ENCODE measurements at regions not wholly inside any gene's neighbourhood (a gene's known extent, or its start where the extent isn't known, plus 50 kb on each side); places are given as distances from the start of the nearest gene placed in this dataset.

DNA sequence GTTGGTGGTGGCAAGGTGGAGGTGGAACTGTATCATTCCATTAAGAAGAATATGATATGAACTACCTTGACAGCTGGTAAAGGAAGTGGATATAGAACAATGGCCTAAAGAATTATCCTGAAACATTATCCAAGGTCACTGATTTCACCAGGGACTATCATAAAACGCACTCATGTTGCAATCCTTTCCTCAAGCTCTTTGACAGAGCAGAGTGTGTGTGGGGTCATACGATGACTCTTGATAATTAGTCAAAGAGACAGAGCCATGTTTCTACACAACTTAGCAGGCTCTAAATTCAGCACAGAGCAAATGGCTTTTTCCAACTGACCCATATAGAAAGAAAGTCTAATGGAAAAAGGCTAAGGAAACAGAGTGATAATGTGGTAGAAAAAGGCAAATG, 126.4 kb upstream of the ANKFN1 start:
- intact Hi-C loops (cut with DNase I; ENCODE audit: low total_unique reads), result loop anchor here (10.0 kb wide), 1 partner anchor 48 kb away; no protein-coding TSS in a partner anchor
- 17 to 59% (median 39%) methylated on average over 2 of the region's 2 CpGs for WGBS, 5 donors
- TF ChIP-seq POLR2AphosphoS5 (IDR thresholded peaks at IDR 0.05) (no peak), POLR2A (IDR thresholded peaks at IDR 0.05) (no peak)
- TF ChIP-seq, protein P1, sequence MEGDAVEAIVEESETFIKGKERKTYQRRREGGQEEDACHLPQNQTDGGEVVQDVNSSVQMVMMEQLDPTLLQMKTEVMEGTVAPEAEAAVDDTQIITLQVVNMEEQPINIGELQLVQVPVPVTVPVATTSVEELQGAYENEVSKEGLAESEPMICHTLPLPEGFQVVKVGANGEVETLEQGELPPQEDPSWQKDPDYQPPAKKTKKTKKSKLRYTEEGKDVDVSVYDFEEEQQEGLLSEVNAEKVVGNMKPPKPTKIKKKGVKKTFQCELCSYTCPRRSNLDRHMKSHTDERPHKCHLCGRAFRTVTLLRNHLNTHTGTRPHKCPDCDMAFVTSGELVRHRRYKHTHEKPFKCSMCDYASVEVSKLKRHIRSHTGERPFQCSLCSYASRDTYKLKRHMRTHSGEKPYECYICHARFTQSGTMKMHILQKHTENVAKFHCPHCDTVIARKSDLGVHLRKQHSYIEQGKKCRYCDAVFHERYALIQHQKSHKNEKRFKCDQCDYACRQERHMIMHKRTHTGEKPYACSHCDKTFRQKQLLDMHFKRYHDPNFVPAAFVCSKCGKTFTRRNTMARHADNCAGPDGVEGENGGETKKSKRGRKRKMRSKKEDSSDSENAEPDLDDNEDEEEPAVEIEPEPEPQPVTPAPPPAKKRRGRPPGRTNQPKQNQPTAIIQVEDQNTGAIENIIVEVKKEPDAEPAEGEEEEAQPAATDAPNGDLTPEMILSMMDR (IDR thresholded peaks at IDR 0.05 in 8 of 11, conservative IDR thresholded peaks at IDR 0.05 in 3 of 11), result no peak
- no peak overlapping the region for H3K4me3 ChIP-seq
- H3K27ac ChIP-seq, result no peak overlapping the region
- H3K9me3 ChIP-seq, result no peaks in the 10 kb centered on the region
- H3K36me3 ChIP-seq, result no peaks in the 10 kb centered on the region
- DNase-seq, result no peak
- H3K27me3 ChIP-seq (replicated peaks in 1 of 7), result no peaks in the 10 kb centered on the region
- no peaks in the 10 kb centered on the region for H3K4me1 ChIP-seq

DNA sequence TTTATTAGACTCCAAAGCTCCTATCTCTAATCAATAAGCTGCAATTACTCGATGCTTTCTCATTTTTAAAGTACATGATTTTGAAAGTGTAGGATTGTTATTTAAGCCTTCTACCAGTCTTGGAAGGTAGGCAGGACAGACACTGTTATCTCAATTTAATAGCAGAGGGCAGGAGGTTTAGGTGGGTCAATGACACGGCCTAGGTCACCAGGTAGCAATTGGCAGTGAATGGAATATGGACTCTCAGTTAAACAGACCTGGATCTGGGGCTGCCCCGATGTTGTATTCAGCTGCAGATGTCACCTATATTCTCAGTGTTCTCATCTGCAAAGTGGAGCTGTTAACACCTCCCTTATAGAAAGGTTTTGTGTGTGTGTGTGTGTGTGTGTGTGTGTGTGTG, 124.4 kb upstream of the ANKFN1 start:
- 82 to 87% (median 85%) methylated on average over 3 of the region's 3 CpGs for WGBS, 5 donors
- no peaks in the 10 kb centered on the region for H3K36me3 ChIP-seq
- no peaks in the 10 kb centered on the region for H3K4me1 ChIP-seq
- intact Hi-C loops (cut with DNase I; ENCODE audit: low total_unique reads), result loop anchor here (10.0 kb wide), 1 partner anchor 46 kb away; no protein-coding TSS in a partner anchor
- H3K4me3 ChIP-seq, result no peak overlapping the region
- no peaks in the 10 kb centered on the region for H3K27me3 ChIP-seq (replicated peaks in 1 of 7)
- H3K9me3 ChIP-seq, result no peaks in the 10 kb centered on the region
- H3K27ac ChIP-seq, result no peak overlapping the region
- TF ChIP-seq POLR2AphosphoS5 (IDR thresholded peaks at IDR 0.05) (no peak), POLR2A (IDR thresholded peaks at IDR 0.05) (no peak)
- TF ChIP-seq, protein P1 (IDR thresholded peaks at IDR 0.05 in 8 of 11, conservative IDR thresholded peaks at IDR 0.05 in 3 of 11), result no peak
- no peak for DNase-seq

DNA sequence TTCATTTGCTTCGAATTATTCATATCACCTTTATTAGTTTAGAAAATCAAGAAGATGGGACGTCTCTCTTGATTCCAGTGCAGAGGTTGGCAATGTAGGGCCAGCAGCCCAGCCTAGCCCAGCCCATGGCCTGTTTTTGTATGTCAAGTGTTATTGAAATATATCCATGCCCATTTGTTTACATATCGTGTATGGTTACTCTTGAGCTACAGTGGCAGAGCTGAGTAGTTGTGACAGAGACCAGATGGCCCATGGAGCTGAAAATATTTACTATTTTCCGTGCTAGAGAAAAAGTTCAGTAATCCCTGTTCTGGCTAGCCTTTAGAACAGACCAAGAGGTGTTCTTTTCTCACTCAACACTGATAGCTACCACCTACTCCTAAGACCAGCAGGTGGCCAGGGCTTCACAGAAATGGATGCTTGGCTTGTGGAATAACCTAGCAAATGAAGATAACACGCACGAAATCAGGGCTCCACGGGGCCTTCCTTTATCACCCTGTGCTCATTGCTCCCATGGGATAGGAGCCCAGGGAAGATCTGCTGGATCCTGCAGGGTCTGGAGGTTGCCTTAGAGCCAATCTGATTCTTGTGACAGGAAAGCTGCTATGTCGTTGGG, 123.2 kb upstream of the ANKFN1 start:
- TF ChIP-seq POLR2A (IDR thresholded peaks at IDR 0.05), result no peak
- TF ChIP-seq POLR2AphosphoS5 (IDR thresholded peaks at IDR 0.05), result no peak
- TF ChIP-seq, protein P1 (IDR thresholded peaks at IDR 0.05 in 8 of 11, conservative IDR thresholded peaks at IDR 0.05 in 3 of 11), result no peak
- no peaks in the 10 kb centered on the region for H3K27me3 ChIP-seq (replicated peaks in 1 of 7)
- no peaks in the 10 kb centered on the region for H3K9me3 ChIP-seq
- H3K36me3 ChIP-seq, result no peaks in the 10 kb centered on the region
- no peaks in the 10 kb centered on the region for H3K4me1 ChIP-seq
- no peak overlapping the region for H3K4me3 ChIP-seq
- WGBS, 5 donors, result 68 to 82% (median 77%) methylated on average over 8 of the region's 8 CpGs
- DNase-seq, result no peak
- H3K27ac ChIP-seq, result no peak overlapping the region
- intact Hi-C loops (cut with DNase I; ENCODE audit: low total_unique reads), result loop anchor here (10.0 kb wide), 1 partner anchor 65 kb away; no protein-coding TSS in a partner anchor

DNA sequence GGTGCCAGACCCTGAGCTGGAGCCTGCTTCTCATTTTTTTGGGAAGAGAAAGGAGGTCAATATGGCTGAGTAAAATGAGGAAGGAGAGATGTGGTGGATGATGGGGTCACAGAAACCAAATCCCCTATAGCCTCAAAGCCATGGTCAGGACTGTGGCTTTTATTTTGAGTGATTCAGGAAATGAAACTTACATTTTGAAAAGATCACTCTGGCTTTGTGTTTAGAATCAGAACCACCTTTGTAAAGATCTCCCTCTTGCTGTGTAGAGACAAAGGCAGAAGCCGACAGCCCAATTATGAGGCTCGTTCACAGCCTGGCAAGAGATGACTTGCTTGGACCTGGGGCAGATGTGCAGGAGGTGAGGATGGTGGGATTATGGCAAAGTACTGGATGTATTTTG, 121.6 kb upstream of the ANKFN1 start:
- Histone ChIP-seq H3K36me3 (no peaks in the 10 kb centered on the region), H3K9me3 (no peaks in the 10 kb centered on the region), H3K4me1 (no peaks in the 10 kb centered on the region), H3K27ac (no peak overlapping the region), H3K27me3 (replicated peaks in 1 of 7) (no peaks in the 10 kb centered on the region), H3K4me3 (no peak overlapping the region)
- no peak for TF ChIP-seq POLR2A (IDR thresholded peaks at IDR 0.05)
- TF ChIP-seq, protein P1 (IDR thresholded peaks at IDR 0.05 in 8 of 11, conservative IDR thresholded peaks at IDR 0.05 in 3 of 11), result no peak
- no peak for TF ChIP-seq POLR2AphosphoS5 (IDR thresholded peaks at IDR 0.05)
- WGBS, 5 donors, result 70 to 81% (median 75%) methylated on average over 2 of the region's 2 CpGs
- DNase-seq, result no peak
- intact Hi-C loops (cut with DNase I; ENCODE audit: low total_unique reads), result loop anchor here (10.0 kb wide), 1 partner anchor 63 kb away; no protein-coding TSS in a partner anchor

All from spleen (tissue), 11 donors.